OCI-LY1 (cell line): ENCODE measurements at regions not wholly inside any gene's neighbourhood (a gene's known extent, or its start where the extent isn't known, plus 50 kb on each side); places are given as distances from the start of the nearest gene placed in this dataset.

Source experiments
- H2AFZ ChIP-seq: fragments of 200-600 bp; sonication (generic), shearing (Covaris generic); 2 replicates; pipeline ENCODE4 v1.6.0; 2014; ENCODE audit warnings: antibody characterized with exemption, mild to moderate bottlenecking, low read length
- H3F3A ChIP-seq: fragments of 200-600 bp; sonication (generic), shearing (Covaris generic); 2 replicates; pipeline ENCODE4 v1.6.0; 2014; ENCODE audit warnings: mild to moderate bottlenecking, antibody characterized with exemption, low read length, moderate library complexity; ENCODE audit not compliant: insufficient read depth
- H3K27ac ChIP-seq: fragments of 200-600 bp; sonication (generic); 2 replicates; pipeline ENCODE4 v1.5.1; 2014; ENCODE audit warnings: low read length, mixed run types, mild to moderate bottlenecking, low read depth; ENCODE audit not compliant: poor library complexity, severe bottlenecking
- H3K27me3 ChIP-seq: fragments of 200-600 bp; sonication (generic); 2 replicates; pipeline ENCODE4 v1.6.0; 2014; ENCODE audit warnings: antibody characterized with exemption, mild to moderate bottlenecking, low read length, moderate library complexity; ENCODE audit not compliant: insufficient read depth
- H3K36me3 ChIP-seq: fragments of 200-600 bp; sonication (generic); 2 replicates; pipeline ENCODE4 v1.6.1; 2014; ENCODE audit warnings: mild to moderate bottlenecking, antibody characterized with exemption, low read length, moderate library complexity, mixed read lengths; ENCODE audit not compliant: insufficient read depth
- H3K4me1 ChIP-seq: fragments of 200-600 bp; sonication (generic); 2 replicates; pipeline ENCODE4 v1.5.1; 2014; ENCODE audit warnings: mild to moderate bottlenecking, low read length, moderate library complexity; ENCODE audit not compliant: insufficient read depth, severe bottlenecking
- H3K4me2 ChIP-seq: fragments of 200-600 bp; sonication (generic), shearing (Covaris generic); 2 replicates; pipeline ENCODE4 v1.6.1; 2014; ENCODE audit warnings: low read length
- H3K4me3 ChIP-seq: fragments of 200-600 bp; sonication (generic); 2 replicates; pipeline ENCODE4 v1.5.1; 2014; ENCODE audit warnings: low read length, low read depth, mild to moderate bottlenecking, mixed read lengths; ENCODE audit not compliant: poor library complexity, severe bottlenecking
- H3K79me2 ChIP-seq: fragments of 200-600 bp; shearing (Covaris generic); 2 replicates; pipeline ENCODE4 v1.6.1; 2016; ENCODE audit warnings: mixed run types, low read length, mixed read lengths; ENCODE audit not compliant: insufficient read depth
- H3K9ac ChIP-seq: fragments of 200-600 bp; sonication (generic), shearing (Covaris generic); 2 replicates; pipeline ENCODE4 v1.6.1; 2014; ENCODE audit warnings: mild to moderate bottlenecking, low read length, mixed read lengths
- H3K9me2 ChIP-seq: fragments of 200-600 bp; sonication (generic), shearing (Covaris generic); 2 replicates; pipeline ENCODE4 v1.6.1; 2014; ENCODE audit warnings: low read depth, mild to moderate bottlenecking, low read length, mixed read lengths
- H3K9me3 ChIP-seq: fragments of 200-600 bp; shearing (Covaris generic); 2 replicates; pipeline ENCODE4 v1.6.1; 2014; ENCODE audit warnings: low read length, mixed read lengths
- H4K20me1 ChIP-seq: fragments of 200-600 bp; sonication (generic), shearing (Covaris generic); 2 replicates; pipeline ENCODE4 v1.6.0; 2016; ENCODE audit warnings: mild to moderate bottlenecking, low read length; ENCODE audit not compliant: insufficient read depth
- CTCF ChIP-seq: fragments of 200-600 bp; sonication (generic), shearing (Covaris generic); IDR thresholded peaks from 2 replicates; pipeline ENCODE4 v1.5.1; 2017; ENCODE audit warnings: mild to moderate bottlenecking, antibody characterized with exemption, low read length, moderate library complexity, mixed read lengths
- EZH2 ChIP-seq: fragments of 200-600 bp; sonication (generic), shearing (Covaris generic); IDR thresholded peaks from 2 replicates; pipeline ENCODE4 v1.8.0; 2017; ENCODE audit warnings: borderline replicate concordance, mixed run types, mild to moderate bottlenecking, antibody characterized with exemption, low read length, moderate library complexity, mixed read lengths

- H3K9ac ChIP-seq = no peak overlapping the region
- no peaks in the 10 kb centered on the region for H3K36me3 ChIP-seq
Observed at GRCh38 chr3:118505784-118506183, 528.9 kb downstream of the IGSF11 start.

GRCh38 chr3:118511402-118511801 is 523.2 kb downstream of the IGSF11 start:
- Histone ChIP-seq H3K4me3 (no peak overlapping the region), H3K4me2 (no peak overlapping the region), H4K20me1 (no peaks in the 10 kb centered on the region), H3K9me2 (no peaks in the 10 kb centered on the region), H3K27ac (no peak overlapping the region), H3K36me3 (no peaks in the 10 kb centered on the region), H3K27me3 (no peaks in the 10 kb centered on the region), H3F3A (no peaks in the 10 kb centered on the region), H3K9me3 (no peaks in the 10 kb centered on the region), H2AFZ (no peak overlapping the region), H3K4me1 (no peaks in the 10 kb centered on the region), H3K9ac (no peak overlapping the region), H3K79me2 (no peaks in the 10 kb centered on the region)
- TF ChIP-seq EZH2 (no peak), CTCF (no peak)

More at GRCh38 chr3:118505784-118506183, 528.9 kb downstream of the IGSF11 start:
- H2AFZ ChIP-seq = no peak overlapping the region
- no peaks in the 10 kb centered on the region for H3K4me1 ChIP-seq
- no peaks in the 10 kb centered on the region for H3K27me3 ChIP-seq
- H3K27ac ChIP-seq = no peak overlapping the region
- no peaks in the 10 kb centered on the region for H4K20me1 ChIP-seq
- no peak for TF ChIP-seq CTCF
- no peak for TF ChIP-seq EZH2
- H3K9me2 ChIP-seq = no peaks in the 10 kb centered on the region
- H3K79me2 ChIP-seq = no peaks in the 10 kb centered on the region
- no peaks in the 10 kb centered on the region for H3F3A ChIP-seq
- no peaks in the 10 kb centered on the region for H3K9me3 ChIP-seq
- H3K4me3 ChIP-seq = no peak overlapping the region
- no peak overlapping the region for H3K4me2 ChIP-seq

GRCh38 chr3:118512301-118512700 is 522.3 kb downstream of the IGSF11 start:
- H2AFZ ChIP-seq = no peak overlapping the region
- H3F3A ChIP-seq = no peaks in the 10 kb centered on the region
- H3K4me3 ChIP-seq = no peak overlapping the region
- no peak overlapping the region for H3K4me2 ChIP-seq
- no peaks in the 10 kb centered on the region for H3K79me2 ChIP-seq
- H3K9me3 ChIP-seq = no peaks in the 10 kb centered on the region
- no peaks in the 10 kb centered on the region for H3K9me2 ChIP-seq
- TF ChIP-seq EZH2 (no peak), CTCF (no peak)
- H3K36me3 ChIP-seq = no peaks in the 10 kb centered on the region
- H4K20me1 ChIP-seq = no peaks in the 10 kb centered on the region
- H3K4me1 ChIP-seq = no peaks in the 10 kb centered on the region
- no peaks in the 10 kb centered on the region for H3K27me3 ChIP-seq
- H3K9ac ChIP-seq = no peak overlapping the region
- H3K27ac ChIP-seq = no peak overlapping the region
